Lung (tissue), 11 donors: ENCODE measurements at regions not wholly inside any gene's neighbourhood (a gene's known extent, or its start where the extent isn't known, plus 50 kb on each side); places are given as distances from the start of the nearest gene placed in this dataset.

Source experiments
- ATAC-seq: fragments of 200-7000 bp; cut with Tn5 transposase; one replicate; pipeline ENCODE4 v1.9.1; 2020; ENCODE audit warnings: moderate number of reproducible peaks; ENCODE audit not compliant: insufficient read depth, low FRiP score
- DNase-seq, 3 donors: peaks; one replicate each; pipeline ENCODE4 v3.0.0-alpha.2; 2013 to 2017
- H3K27ac ChIP-seq, 2 donors: one replicate each; pipeline ENCODE4 v1.5.1; 2013; ENCODE audit warnings: mild to moderate bottlenecking in 2 of 2, moderate library complexity in 2 of 2, control low read depth in 1 of 2, inconsistent platforms in 1 of 2, low read depth in 1 of 2, low read length in 1 of 2
- H3K27me3 ChIP-seq, 3 donors: one replicate each; pipeline ENCODE4 v1.5.1; 2013; ENCODE audit warnings: low read length in 2 of 3; ENCODE audit not compliant: control insufficient read depth in 3 of 3, insufficient read depth in 3 of 3
- H3K36me3 ChIP-seq, 4 donors: one replicate each; pipeline ENCODE4 v1.5.1; 2013; ENCODE audit warnings: low read length in 4 of 4, mild to moderate bottlenecking in 1 of 4, moderate library complexity in 1 of 4; ENCODE audit not compliant: control insufficient read depth in 4 of 4, insufficient read depth in 4 of 4
- H3K4me1 ChIP-seq, 5 donors: one replicate each; pipeline ENCODE4 v1.5.1; 2013; ENCODE audit warnings: low read length in 5 of 5, mild to moderate bottlenecking in 2 of 5, moderate library complexity in 1 of 5; ENCODE audit not compliant: control insufficient read depth in 5 of 5, insufficient read depth in 5 of 5
- H3K4me3 ChIP-seq: one replicate; pipeline ENCODE4 v1.5.1; 2013; ENCODE audit warnings: mild to moderate bottlenecking, control low read depth, moderate library complexity
- H3K9ac ChIP-seq, 2 donors: one replicate each; pipeline ENCODE4 v1.5.1; 2013; ENCODE audit warnings: low read length in 2 of 2, control low read depth in 1 of 2; ENCODE audit not compliant: insufficient read depth in 1 of 2
- H3K9me3 ChIP-seq, 4 donors: one replicate each; pipeline ENCODE4 v1.5.1; 2013; ENCODE audit warnings: low read length in 3 of 4, mild to moderate bottlenecking in 1 of 4, moderate library complexity in 1 of 4; ENCODE audit not compliant: control insufficient read depth in 4 of 4, insufficient read depth in 3 of 4
- CTCF ChIP-seq: IDR thresholded peaks from 2 replicates; pipeline ENCODE4 v1.5.1; 2012; ENCODE audit warnings: mild to moderate bottlenecking; ENCODE audit errors: control extremely low read depth, extremely low read depth
- WGBS, 2 donors: extraction: QIAGEN DNeasy Blood & Tissue Kit; methylation state at CpG; one replicate each; pipeline ENCODE4 v1.1.7; 2013; 5-methylcytosine and 5-hydroxymethylcytosine counted together
- donor health status: control.
- donor health status: control.
- donor health status: Bipolar disorder and iron deficiency.
- donor health status: healthy.
- donor health status: DM: yes; HTN: yes; CAD: no.

GRCh38 chr5:124670722-124671184 is 75.7 kb downstream of the ZNF608 start:
- TF ChIP-seq CTCF: no peak

GRCh38 chr5:124669956-124670721 is 76.3 kb downstream of the ZNF608 start:
- Histone ChIP-seq H3K9ac (peak overlapping the region in 1 of 2 donors; percentile 59), H3K4me3 (no peak overlapping the region), H3K4me1 (peaks cover 7 to 54% (median 21%) of the 10 kb centered on the region in 5 donors), H3K9me3 (no peaks in the 10 kb centered on the region), H3K27me3 (no peaks in the 10 kb centered on the region), H3K27ac (no peak overlapping the region), H3K36me3 (peaks cover 0 to 2% (median 0%) of the 10 kb centered on the region in 4 donors)
- WGBS, 2 donors: 78 to 82% methylated on average over 7 of the region's 7 CpGs
- TF ChIP-seq CTCF: no peak
- ATAC-seq: no peak
- DNase-seq: no peak

More at GRCh38 chr5:124670722-124671184, 75.7 kb downstream of the ZNF608 start:
- H3K9ac ChIP-seq: peak overlapping the region in 1 of 2 donors; percentile 59
- H3K4me1 ChIP-seq: peaks cover 7 to 60% (median 24%) of the 10 kb centered on the region in 5 donors
- no peak overlapping the region for H3K4me3 ChIP-seq
- 49 to 69% methylated on average over 3 of the region's 3 CpGs for WGBS, 2 donors
- ATAC-seq (no peak), DNase-seq (peak in 2 of 3 donors; percentile 57 to 59)
- peaks cover 0 to 2% (median 0%) of the 10 kb centered on the region in 4 donors for H3K36me3 ChIP-seq
- H3K27ac ChIP-seq: no peak overlapping the region
- no peaks in the 10 kb centered on the region for H3K27me3 ChIP-seq
- no peaks in the 10 kb centered on the region for H3K9me3 ChIP-seq

GRCh38 chr5:124669300-124669648 is 77.2 kb downstream of the ZNF608 start:
- H3K4me1 ChIP-seq: peaks cover 7 to 49% (median 20%) of the 10 kb centered on the region in 5 donors
- TF ChIP-seq CTCF: no peak
- H3K9me3 ChIP-seq: no peaks in the 10 kb centered on the region
- no peak overlapping the region for H3K27ac ChIP-seq
- H3K27me3 ChIP-seq: no peaks in the 10 kb centered on the region
- no peak overlapping the region for H3K4me3 ChIP-seq
- WGBS, 2 donors: 78 to 83% methylated on average over 4 of the region's 4 CpGs
- peak overlapping the region in 1 of 2 donors; percentile 24 for H3K9ac ChIP-seq
- peaks cover 0 to 2% (median 0%) of the 10 kb centered on the region in 4 donors for H3K36me3 ChIP-seq
- ATAC-seq (no peak), DNase-seq (no peak)
